Brain microvascular endothelial cell (primary cell): ENCODE measurements at regions not wholly inside any gene's neighbourhood (a gene's known extent, or its start where the extent isn't known, plus 50 kb on each side); places are given as distances from the start of the nearest gene placed in this dataset.
"Not testable (repeated sequence)": the region's sequence is repeated elsewhere in the genome, so short reads cannot be mapped to it uniquely, and the experiment has no call there.

ENCODE experiments used
- DNase-seq: peaks from one replicate; pipeline ENCODE4 v3.0.0-alpha.2; 2020
- H3K27ac ChIP-seq: fragments of 250-450 bp; sonication (Bioruptor Pico); 2 replicates; pipeline ENCODE4 v1.5.1; 2020; ENCODE audit warnings: mild to moderate bottlenecking, moderate library complexity
- H3K27me3 ChIP-seq: fragments of 250-450 bp; sonication (Bioruptor Pico); replicated peaks from 2 replicates; pipeline ENCODE4 v1.5.1; 2020; ENCODE audit warnings: mild to moderate bottlenecking
- H3K36me3 ChIP-seq: fragments of 250-450 bp; sonication (Bioruptor Pico); replicated peaks from 2 replicates; pipeline ENCODE4 v1.5.1; 2020; ENCODE audit warnings: mild to moderate bottlenecking
- H3K4me3 ChIP-seq: 2 replicates; pipeline ENCODE4 v1.5.1; 2011; ENCODE audit warnings: low read depth, mild to moderate bottlenecking, control low read depth, low read length, moderate library complexity
- in situ Hi-C: cut with HindIII; loops from 2 replicates; pipeline ENCODE4 v1.10.0; 2017; ENCODE audit warnings: low sequenced_read_pairs, low pct_ligation_motif_present

GRCh38 chr16:88161191-88161590 is 210.0 kb downstream of the BANP start:
- H3K36me3 ChIP-seq, H3K27ac ChIP-seq, in situ Hi-C loops, DNase-seq, H3K4me3 ChIP-seq, H3K27me3 ChIP-seq: not testable (repeated sequence)

- DNase-seq, H3K27ac ChIP-seq, in situ Hi-C loops, H3K36me3 ChIP-seq, H3K27me3 ChIP-seq, H3K4me3 ChIP-seq: not testable (repeated sequence)
These were observed 210.5 kb downstream of the BANP start for GRCh38 chr16:88161623-88162275.

- in situ Hi-C loops, H3K27ac ChIP-seq, DNase-seq, H3K36me3 ChIP-seq, H3K4me3 ChIP-seq, H3K27me3 ChIP-seq: not testable (repeated sequence)
These were observed 211.5 kb downstream of the BANP start for GRCh38 chr16:88162778-88163177.

- H3K36me3 ChIP-seq, H3K4me3 ChIP-seq, H3K27me3 ChIP-seq, in situ Hi-C loops, H3K27ac ChIP-seq, DNase-seq: not testable (repeated sequence)
These were observed 213.2 kb downstream of the BANP start for GRCh38 chr16:88164196-88165039.

GRCh38 chr16:88165040-88165544 is 213.9 kb downstream of the BANP start:
- DNase-seq, H3K4me3 ChIP-seq, H3K27ac ChIP-seq, H3K36me3 ChIP-seq, H3K27me3 ChIP-seq, in situ Hi-C loops: not testable (repeated sequence)

- DNase-seq, in situ Hi-C loops, H3K27me3 ChIP-seq, H3K36me3 ChIP-seq, H3K27ac ChIP-seq, H3K4me3 ChIP-seq: not testable (repeated sequence)
These were observed 214.4 kb downstream of the BANP start for GRCh38 chr16:88165683-88166082.

GRCh38 chr16:88166209-88166773 is 215.1 kb downstream of the BANP start:
- H3K27me3 ChIP-seq, H3K4me3 ChIP-seq, DNase-seq, in situ Hi-C loops, H3K36me3 ChIP-seq, H3K27ac ChIP-seq: not testable (repeated sequence)

GRCh38 chr16:88167798-88168556 is 214.8 kb upstream of the ZNF469 start:
- in situ Hi-C loops, H3K27me3 ChIP-seq, H3K36me3 ChIP-seq, DNase-seq, H3K4me3 ChIP-seq, H3K27ac ChIP-seq: not testable (repeated sequence)

GRCh38 chr16:88168557-88168949 is 214.2 kb upstream of the ZNF469 start:
- H3K4me3 ChIP-seq, H3K27me3 ChIP-seq, DNase-seq, H3K36me3 ChIP-seq, in situ Hi-C loops, H3K27ac ChIP-seq: not testable (repeated sequence)

- H3K27ac ChIP-seq, H3K27me3 ChIP-seq, DNase-seq, H3K36me3 ChIP-seq, H3K4me3 ChIP-seq, in situ Hi-C loops: not testable (repeated sequence)
These were observed 213.5 kb upstream of the ZNF469 start for GRCh38 chr16:88169136-88169830.

GRCh38 chr16:88169831-88170165 is 213.0 kb upstream of the ZNF469 start:
- in situ Hi-C loops, H3K36me3 ChIP-seq, H3K4me3 ChIP-seq, H3K27me3 ChIP-seq, DNase-seq, H3K27ac ChIP-seq: not testable (repeated sequence)
